ENCODE measurements at regions not wholly inside any gene's neighbourhood (a gene's known extent, or its start where the extent isn't known, plus 50 kb on each side); places are given as distances from the start of the nearest gene placed in this dataset.

DNA sequence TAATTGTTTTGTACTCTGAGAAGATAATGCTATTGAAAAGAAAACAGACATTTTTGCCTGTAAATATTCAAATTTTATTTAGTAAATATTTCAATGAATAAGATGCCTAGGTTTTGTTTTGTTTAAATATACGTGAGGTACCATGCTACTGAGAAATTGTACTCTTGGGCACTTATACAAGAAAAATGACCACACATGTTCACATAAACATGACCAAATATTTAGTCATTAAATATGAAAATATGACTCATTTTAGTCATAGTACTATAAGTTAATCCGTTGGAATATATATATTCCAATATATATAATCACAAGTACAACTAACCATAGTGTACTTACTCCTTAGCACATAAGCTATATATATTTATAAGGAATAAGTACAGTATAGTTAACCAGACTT lies 56.7 kb upstream of the ZNF804A start:
- TF ChIP-seq, protein P1, sequence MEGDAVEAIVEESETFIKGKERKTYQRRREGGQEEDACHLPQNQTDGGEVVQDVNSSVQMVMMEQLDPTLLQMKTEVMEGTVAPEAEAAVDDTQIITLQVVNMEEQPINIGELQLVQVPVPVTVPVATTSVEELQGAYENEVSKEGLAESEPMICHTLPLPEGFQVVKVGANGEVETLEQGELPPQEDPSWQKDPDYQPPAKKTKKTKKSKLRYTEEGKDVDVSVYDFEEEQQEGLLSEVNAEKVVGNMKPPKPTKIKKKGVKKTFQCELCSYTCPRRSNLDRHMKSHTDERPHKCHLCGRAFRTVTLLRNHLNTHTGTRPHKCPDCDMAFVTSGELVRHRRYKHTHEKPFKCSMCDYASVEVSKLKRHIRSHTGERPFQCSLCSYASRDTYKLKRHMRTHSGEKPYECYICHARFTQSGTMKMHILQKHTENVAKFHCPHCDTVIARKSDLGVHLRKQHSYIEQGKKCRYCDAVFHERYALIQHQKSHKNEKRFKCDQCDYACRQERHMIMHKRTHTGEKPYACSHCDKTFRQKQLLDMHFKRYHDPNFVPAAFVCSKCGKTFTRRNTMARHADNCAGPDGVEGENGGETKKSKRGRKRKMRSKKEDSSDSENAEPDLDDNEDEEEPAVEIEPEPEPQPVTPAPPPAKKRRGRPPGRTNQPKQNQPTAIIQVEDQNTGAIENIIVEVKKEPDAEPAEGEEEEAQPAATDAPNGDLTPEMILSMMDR (IDR thresholded peaks at IDR 0.05 in 2 of 3, conservative IDR thresholded peaks at IDR 0.05 in 1 of 3; ENCODE audit: insufficient read depth in 2 of 3, low read depth in 1 of 3, low read length in 3 of 3) = no peak
- TF ChIP-seq NR2C2 (CRISPR knock-in tag; IDR thresholded peaks at IDR 0.05) = no peak
- no peak for TF ChIP-seq NR2C2 (tag; IDR thresholded peaks at IDR 0.05)
- no peak for TF ChIP-seq POLR2AphosphoS5 (IDR thresholded peaks at IDR 0.05; ENCODE audit: control insufficient read depth, insufficient read depth, low read depth, low read length)
- no peak for TF ChIP-seq CXXC5 (CRISPR knock-in tag; IDR thresholded peaks at IDR 0.05)
- TF ChIP-seq FOXK2 (conservative IDR thresholded peaks at IDR 0.05 in 1 of 2, IDR thresholded peaks at IDR 0.05 in 1 of 2; ENCODE audit: low read depth in 2 of 2) = no peak
- no peak for TF ChIP-seq YY1 (IDR thresholded peaks at IDR 0.05; ENCODE audit: borderline replicate concordance in 1 of 3, control insufficient read depth in 1 of 3, extremely low read depth in 1 of 3, insufficient read depth in 3 of 3, insufficient read length in 1 of 3, insufficient replicate concordance in 2 of 3, low read depth in 1 of 3, low read length in 2 of 3)
- TF ChIP-seq TAF1 (IDR thresholded peaks at IDR 0.05; ENCODE audit: control insufficient read depth, extremely low read depth, insufficient read depth, low read length, severe bottlenecking) = no peak
- TF ChIP-seq THRAP3 (IDR thresholded peaks at IDR 0.05; ENCODE audit: borderline replicate concordance) = no peak
- no peak for TF ChIP-seq SIN3A (IDR thresholded peaks at IDR 0.05; ENCODE audit: borderline replicate concordance in 2 of 2, control insufficient read depth in 1 of 2, low read depth in 2 of 2, low read length in 2 of 2)
- TF ChIP-seq CHCHD3 (CRISPR knock-in tag; IDR thresholded peaks at IDR 0.05) = no peak
- no peak for TF ChIP-seq KLF6 (CRISPR knock-in tag; IDR thresholded peaks at IDR 0.05; ENCODE audit: borderline replicate concordance)
- TF ChIP-seq RBFOX2 (IDR thresholded peaks at IDR 0.05; ENCODE audit: low read depth, low read length) = no peak
